HepG2 (cell line): ENCODE measurements at regions not wholly inside any gene's neighbourhood (a gene's known extent, or its start where the extent isn't known, plus 50 kb on each side); places are given as distances from the start of the nearest gene placed in this dataset.

ENCODE experiments used
- ATAC-seq: fragments of 200-7000 bp; cut with Tn5 transposase; 3 replicates; pipeline ENCODE4 v1.9.1; 2020; ENCODE audit warnings: mild to moderate bottlenecking, moderate library complexity
- BruUV-seq: library from RNA; stranded (reverse); fragments of 400-500 nt; replicated peaks from 2 replicates; lab custom pipeline; 2021; lab: Mats Ljungman, UMichigan
- CTCF ChIA-PET: fragments of 300-600 bp; formaldehyde crosslinking; extraction: SDS; loops from one replicate; lab custom pipeline; 2021; ENCODE audit warnings: low total read pairs, inconsistent platforms, low intra/inter-chr PET ratio; lab: Yijun Ruan, JAX
- POLR2A ChIA-PET: fragments of 350-600 bp; sonication (Branson Sonifier 250); formaldehyde crosslinking; loops from one replicate; lab custom pipeline; 2020; ENCODE audit warnings: antibody characterized with exemption, inconsistent platforms; lab: Yijun Ruan, JAX
- DNase-seq: peaks from one replicate; pipeline ENCODE4 v3.0.0-alpha.2; 2015; ENCODE audit warnings: low spot score
- FAIRE-seq: peaks from 3 replicates; lab custom pipeline; 2011; peaks lifted over from hg19 to GRCh38; lab: Jason Lieb, UNC
- H2AFZ ChIP-seq: one replicate; pipeline ENCODE4 v1.6.1; 2011; ENCODE audit warnings: low read length, inconsistent platforms
- H3K27ac ChIP-seq: fragments of 300-600 bp; 3 replicates; pipeline ENCODE4 v1.8.0; 2011; ENCODE audit warnings: mixed run types, mild to moderate bottlenecking, mixed read lengths, low read length, inconsistent platforms; ENCODE audit not compliant: insufficient read depth; ENCODE audit errors: extremely low read length
- H3K27me3 ChIP-seq, 2 experiments: fragments of 200-600 bp in 1 of 2; 2 replicates in 1 of 2; 3 replicates in 1 of 2; pipeline versions ENCODE4 v1.6.0 to v1.8.0; 2011; ENCODE audit warnings: low read length in 2 of 2, mild to moderate bottlenecking in 2 of 2, moderate library complexity in 2 of 2, inconsistent platforms in 1 of 2; ENCODE audit not compliant: insufficient read depth in 2 of 2, control insufficient read depth in 1 of 2
- H3K36me3 ChIP-seq, 2 experiments: fragments of 200-600 bp in 1 of 2; replicated peaks in 1 of 2; 2 replicates in 1 of 2; 3 replicates in 1 of 2; pipeline versions ENCODE4 v1.5.1 to v1.8.0; 2011; ENCODE audit warnings: low read length in 2 of 2, inconsistent platforms in 1 of 2; ENCODE audit not compliant: insufficient read depth in 2 of 2, control insufficient read depth in 1 of 2
- H3K4me1 ChIP-seq: 2 replicates; pipeline ENCODE4 v1.5.1; 2012; ENCODE audit warnings: low read length, inconsistent platforms; ENCODE audit not compliant: insufficient read depth
- H3K4me2 ChIP-seq: 2 replicates; pipeline ENCODE4 v1.6.0; 2011; ENCODE audit warnings: low read depth, low read length, inconsistent platforms
- H3K4me3 ChIP-seq, 3 experiments: fragments of 200-600 bp in 1 of 3; sonication (generic), shearing (Covaris generic) in 1 of 3; replicated peaks in 1 of 3; 2 replicates each; pipeline ENCODE4 v1.5.1; 2011 to 2016; ENCODE audit warnings: low read length in 3 of 3, inconsistent platforms in 2 of 3, low read depth in 2 of 3, mild to moderate bottlenecking in 2 of 3, control low read depth in 1 of 3, mixed read lengths in 1 of 3; ENCODE audit not compliant: insufficient read depth in 1 of 3
- H3K79me2 ChIP-seq: one replicate; pipeline ENCODE4 v1.6.1; 2011; ENCODE audit warnings: low read length, inconsistent platforms; ENCODE audit not compliant: insufficient read depth
- H3K9ac ChIP-seq: 2 replicates; pipeline ENCODE4 v1.6.0; 2011; ENCODE audit warnings: mild to moderate bottlenecking, low read depth, low read length, inconsistent platforms; ENCODE audit not compliant: insufficient read depth
- H3K9me3 ChIP-seq: 2 replicates; pipeline ENCODE4 v1.5.1; 2012; ENCODE audit warnings: mild to moderate bottlenecking, low read length
- H4K20me1 ChIP-seq: 2 replicates; pipeline ENCODE4 v1.6.0; 2011; ENCODE audit warnings: inconsistent platforms, mild to moderate bottlenecking, low read length, moderate library complexity; ENCODE audit not compliant: insufficient read depth
- AHR ChIP-seq: IDR thresholded peaks from 2 replicates; pipeline ENCODE4 v1.6.1; 2018; ENCODE audit warnings: missing genetic modification reagents, missing compliant biosample characterization
- CC2D1A ChIP-seq: sonication (generic); formaldehyde crosslinking; IDR thresholded peaks from 2 replicates; pipeline ENCODE4 v1.8.1; 2023; ENCODE audit warnings: mild to moderate bottlenecking, missing genetic modification reagents
- ELF3 ChIP-seq: IDR thresholded peaks from 2 replicates; pipeline ENCODE4 v1.6.1; 2016; ENCODE audit warnings: missing genetic modification reagents, missing compliant biosample characterization
- KLF12 ChIP-seq: sonication (generic); formaldehyde crosslinking; IDR thresholded peaks from 2 replicates; pipeline ENCODE4 v1.4.0; 2020; ENCODE audit warnings: missing genetic modification reagents, borderline replicate concordance
- MTF1 ChIP-seq: sonication (generic); formaldehyde crosslinking; IDR thresholded peaks from 2 replicates; pipeline ENCODE4 v1.5.0; 2020; ENCODE audit warnings: missing genetic modification reagents
- MYNN ChIP-seq: sonication (generic); formaldehyde crosslinking; IDR thresholded peaks from 2 replicates; pipeline ENCODE4 v1.4.0; 2020; ENCODE audit warnings: mild to moderate bottlenecking, low read depth, missing genetic modification reagents
- NCOR1 ChIP-seq: fragments of 200-600 bp; sonication (generic); IDR thresholded peaks from 2 replicates; pipeline ENCODE4 v1.7.0; 2017; ENCODE audit warnings: antibody characterized with exemption, low read length, borderline replicate concordance
- NFE2L1 ChIP-seq: sonication (generic); formaldehyde crosslinking; IDR thresholded peaks from 2 replicates; pipeline ENCODE4 v1.4.0; 2020; ENCODE audit warnings: missing genetic modification reagents, mild to moderate bottlenecking, borderline replicate concordance
- RBM39 ChIP-seq: fragments of 200-400 bp; formaldehyde crosslinking; IDR thresholded peaks from one replicate; pipeline ENCODE4 v1.6.1; 2018; ENCODE audit warnings: antibody characterized with exemption, mild to moderate bottlenecking, low read depth, low read length; ENCODE audit not compliant: poor library complexity, severe bottlenecking
- ZFP37 ChIP-seq: sonication (generic); formaldehyde crosslinking; IDR thresholded peaks from 2 replicates; pipeline ENCODE4 v1.4.0; 2020; ENCODE audit warnings: missing genetic modification reagents, borderline replicate concordance
- ZNF383 ChIP-seq: sonication (generic); formaldehyde crosslinking; IDR thresholded peaks from 2 replicates; pipeline ENCODE4 v1.4.0; 2020; ENCODE audit warnings: missing genetic modification reagents, mild to moderate bottlenecking, borderline replicate concordance
- ZNF510 ChIP-seq: sonication (generic); formaldehyde crosslinking; IDR thresholded peaks from 2 replicates; pipeline ENCODE4 v1.4.0; 2020; ENCODE audit warnings: low read depth, mild to moderate bottlenecking, missing genetic modification reagents
- ZNF709 ChIP-seq: sonication (generic); formaldehyde crosslinking; IDR thresholded peaks from 2 replicates; pipeline ENCODE4 v1.5.0; 2020; ENCODE audit warnings: mild to moderate bottlenecking, missing genetic modification reagents
- ZNF839 ChIP-seq: sonication (generic); formaldehyde crosslinking; IDR thresholded peaks from 2 replicates; pipeline ENCODE4 v1.4.0; 2020; ENCODE audit warnings: missing genetic modification reagents, mild to moderate bottlenecking, borderline replicate concordance
- ZNF878 ChIP-seq: sonication (generic); formaldehyde crosslinking; IDR thresholded peaks from 2 replicates; pipeline ENCODE4 v1.8.1; 2023; ENCODE audit warnings: mild to moderate bottlenecking, missing genetic modification reagents, moderate library complexity
- WGBS: methylation state at CpG from one replicate; pipeline ENCODE4 v1.1.6; 2017; ENCODE audit warnings: low lambda C conversion rate; 5-methylcytosine and 5-hydroxymethylcytosine counted together
- in situ Hi-C: cut with HindIII; loops from 2 replicates; pipeline ENCODE4 v1.10.0; 2017; ENCODE audit warnings: low pct_unique_long_range_greater_than_20kb; ENCODE audit not compliant: extremely low pct_ligation_motif_present
- intact Hi-C: fragments of 100-400 bp; cut with micrococcal nuclease; formaldehyde crosslinking; loops from one replicate; pipeline ENCODE4 v1.10.0; 2022; ENCODE audit not compliant: unreplicated experiment
- TF ChIP-seq, protein P1 (sequence below): sonication (generic); formaldehyde crosslinking; conservative IDR thresholded peaks from 2 replicates; pipeline ENCODE4 v1.4.0; 2020; ENCODE audit warnings: missing genetic modification reagents

DNA sequence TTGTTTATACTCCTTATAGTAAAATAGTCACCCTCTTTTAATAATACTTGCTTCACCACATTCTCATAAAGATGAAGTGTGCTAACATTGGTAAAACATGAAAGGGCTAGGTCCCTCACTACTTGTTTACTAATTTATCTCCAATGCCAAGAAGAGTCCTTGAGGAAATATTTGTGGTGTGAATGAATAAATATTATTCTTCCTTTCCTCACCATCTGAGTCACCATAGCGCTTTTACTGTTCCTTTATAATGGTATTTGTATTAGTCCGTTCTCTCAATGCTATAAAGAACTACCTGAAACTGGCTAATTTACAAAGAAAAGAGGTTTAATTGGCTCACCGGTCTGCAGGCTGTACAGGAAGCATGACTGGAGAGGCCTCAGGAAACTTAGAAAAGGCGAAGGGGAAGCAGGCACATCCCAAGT is 222.8 kb upstream of the ZRANB2 start (continued):
- no peak for TF ChIP-seq KLF12 (CRISPR knock-in tag)
- TF ChIP-seq NFE2L1 (CRISPR knock-in tag): no peak
- no peak for TF ChIP-seq ELF3 (CRISPR knock-in tag)

DNA sequence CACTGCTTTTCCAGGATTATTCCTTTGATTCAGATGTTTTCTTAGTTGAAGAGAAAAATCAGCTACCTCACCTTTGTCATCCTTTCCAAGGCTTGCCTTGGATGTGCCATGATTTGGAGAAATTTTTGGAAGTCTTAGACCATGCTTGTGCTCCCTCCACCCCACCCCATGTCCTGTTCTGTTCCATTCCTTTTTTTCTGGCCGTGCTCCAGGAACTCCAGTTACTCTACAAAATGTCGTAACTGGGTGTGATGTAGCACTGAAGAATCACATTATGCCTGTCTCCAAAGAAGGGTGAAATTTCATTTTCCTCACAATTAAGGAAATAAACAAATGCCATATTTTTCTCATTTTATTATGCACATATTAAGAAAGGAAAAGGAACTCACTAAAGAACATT is 217.8 kb upstream of the ZRANB2 start:
- no peak overlapping the region for H2AFZ ChIP-seq
- no peaks in the 10 kb centered on the region for H3K36me3 ChIP-seq
- peaks cover 90% of the 10 kb centered on the region for H3K9me3 ChIP-seq
- no peak for ATAC-seq
- no peak overlapping the region for H3K9ac ChIP-seq
- no peaks in the 10 kb centered on the region for H3K79me2 ChIP-seq
- in situ Hi-C loops (loop anchor here (10.0 kb wide), 1 partner anchor 64 kb away; no protein-coding TSS in a partner anchor), intact Hi-C loops (no loop called here)
- DNase-seq: no peak
- no peak for FAIRE-seq
- no peaks in the 10 kb centered on the region for H4K20me1 ChIP-seq
- no peak overlapping the region for H3K4me2 ChIP-seq
- no peaks in the 10 kb centered on the region for H3K4me1 ChIP-seq
- CTCF ChIA-PET: no interaction called here
- no peaks in the 10 kb centered on the region for H3K27me3 ChIP-seq
- 4% methylated on average over 2 of the region's 2 CpGs for WGBS
- no TSS peak for BruUV-seq
- H3K4me3 ChIP-seq: no peak overlapping the region
- POLR2A ChIA-PET: no interaction called here
- no peak overlapping the region for H3K27ac ChIP-seq
- TF ChIP-seq CC2D1A (CRISPR knock-in tag) (no peak), NCOR1 (no peak), AHR (no peak), ZFP37 (CRISPR knock-in tag) (no peak), ZNF709 (CRISPR knock-in tag) (no peak), RBM39 (no peak), ZNF878 (CRISPR knock-in tag) (no peak), MTF1 (CRISPR knock-in tag) (no peak), ZNF510 (no peak), ZNF383 (no peak), ZNF839 (CRISPR knock-in tag) (no peak), MYNN (CRISPR knock-in tag) (no peak)
- TF ChIP-seq, protein P1, sequence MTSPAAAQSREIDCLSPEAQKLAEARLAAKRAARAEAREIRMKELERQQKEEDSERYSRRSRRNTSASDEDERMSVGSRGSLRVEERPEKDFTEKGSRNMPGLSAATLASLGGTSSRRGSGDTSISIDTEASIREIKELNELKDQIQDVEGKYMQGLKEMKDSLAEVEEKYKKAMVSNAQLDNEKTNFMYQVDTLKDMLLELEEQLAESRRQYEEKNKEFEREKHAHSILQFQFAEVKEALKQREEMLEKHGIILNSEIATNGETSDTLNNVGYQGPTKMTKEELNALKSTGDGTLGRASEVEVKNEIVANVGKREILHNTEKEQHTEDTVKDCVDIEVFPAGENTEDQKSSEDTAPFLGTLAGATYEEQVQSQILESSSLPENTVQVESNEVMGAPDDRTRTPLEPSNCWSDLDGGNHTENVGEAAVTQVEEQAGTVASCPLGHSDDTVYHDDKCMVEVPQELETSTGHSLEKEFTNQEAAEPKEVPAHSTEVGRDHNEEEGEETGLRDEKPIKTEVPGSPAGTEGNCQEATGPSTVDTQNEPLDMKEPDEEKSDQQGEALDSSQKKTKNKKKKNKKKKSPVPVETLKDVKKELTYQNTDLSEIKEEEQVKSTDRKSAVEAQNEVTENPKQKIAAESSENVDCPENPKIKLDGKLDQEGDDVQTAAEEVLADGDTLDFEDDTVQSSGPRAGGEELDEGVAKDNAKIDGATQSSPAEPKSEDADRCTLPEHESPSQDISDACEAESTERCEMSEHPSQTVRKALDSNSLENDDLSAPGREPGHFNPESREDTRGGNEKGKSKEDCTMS (CRISPR knock-in tag): no peak
